Hematopoietic multipotent progenitor cell (in vitro differentiated cells): ENCODE measurements at regions not wholly inside any gene's neighbourhood (a gene's known extent, or its start where the extent isn't known, plus 50 kb on each side); places are given as distances from the start of the nearest gene placed in this dataset.

Experiments
- DNase-seq, 3 donors: peaks; one replicate each; pipeline ENCODE4 v3.0.0-alpha.2; 2011 to 2015; ENCODE audit warnings: low read depth in 2 of 3, low spot score in 2 of 3

- DNase-seq = no peak
These were observed 268.2 kb downstream of the ZNF608 start for GRCh38 chr5:124478264-124478663.

GRCh38 chr5:124477577-124477976 lies 268.9 kb downstream of the ZNF608 start:
- DNase-seq = no peak

GRCh38 chr5:124477062-124477461 lies 269.4 kb downstream of the ZNF608 start:
- no peak for DNase-seq

- DNase-seq = no peak
These were observed 271.8 kb downstream of the ZNF608 start for GRCh38 chr5:124474528-124475215.

GRCh38 chr5:124468671-124469411 lies 277.6 kb downstream of the ZNF608 start:
- DNase-seq = no peak

- no peak for DNase-seq
These were observed 278.7 kb downstream of the ZNF608 start for GRCh38 chr5:124467745-124468144.

- DNase-seq = no peak
These were observed 280.4 kb downstream of the ZNF608 start for GRCh38 chr5:124466011-124466410.

GRCh38 chr5:124463851-124464250 lies 282.6 kb downstream of the ZNF608 start:
- DNase-seq = no peak

GRCh38 chr5:124462751-124463150 lies 283.7 kb downstream of the ZNF608 start:
- no peak for DNase-seq

- no peak for DNase-seq
These were observed 284.5 kb downstream of the ZNF608 start for GRCh38 chr5:124461941-124462340.

GRCh38 chr5:124461157-124461556 lies 285.3 kb downstream of the ZNF608 start:
- no peak for DNase-seq

- DNase-seq = no peak
These were observed 285.8 kb downstream of the ZNF608 start for GRCh38 chr5:124460642-124461041.

- DNase-seq = no peak
These were observed 286.5 kb downstream of the ZNF608 start for GRCh38 chr5:124459984-124460383.

GRCh38 chr5:124457901-124458300 lies 288.5 kb downstream of the ZNF608 start:
- peak in 1 of 3 donors; percentile 11 for DNase-seq

- DNase-seq = no peak
These were observed 289.3 kb downstream of the ZNF608 start for GRCh38 chr5:124457101-124457500.

GRCh38 chr5:124456249-124456648 lies 290.2 kb downstream of the ZNF608 start:
- no peak for DNase-seq

GRCh38 chr5:124454081-124454480 lies 292.4 kb downstream of the ZNF608 start:
- DNase-seq = no peak

GRCh38 chr5:124453221-124454051 lies 293.0 kb downstream of the ZNF608 start:
- DNase-seq = peak in 2 of 3 donors; percentile 26 to 64

GRCh38 chr5:124452412-124452811 lies 294.0 kb downstream of the ZNF608 start:
- no peak for DNase-seq

- no peak for DNase-seq
These were observed 294.6 kb downstream of the ZNF608 start for GRCh38 chr5:124451721-124452383.

GRCh38 chr5:124446120-124446519 lies 300.3 kb downstream of the ZNF608 start:
- no peak for DNase-seq
